HEK293 (cell line): ENCODE measurements at regions not wholly inside any gene's neighbourhood (a gene's known extent, or its start where the extent isn't known, plus 50 kb on each side); places are given as distances from the start of the nearest gene placed in this dataset.

Source experiments
- CTCF ChIA-PET: fragments of 350-600 bp; formaldehyde crosslinking; extraction: SDS; loops from one replicate; lab custom pipeline; 2021; ENCODE audit warnings: antibody characterized with exemption; lab: Yijun Ruan, JAX
- POLR2A ChIA-PET: fragments of 300-600 bp; formaldehyde crosslinking; extraction: SDS; loops from one replicate; lab custom pipeline; 2020; ENCODE audit warnings: antibody characterized with exemption, inconsistent platforms; lab: Yijun Ruan, JAX
- H3K27ac ChIP-seq: fragments of 200-500 bp; sonication (Bioruptor generic); 2 replicates; pipeline ENCODE4 v1.5.1; 2014; ENCODE audit warnings: low read depth, low read length, control low read depth, inconsistent platforms; ENCODE audit errors: extremely low read depth
- H3K36me3 ChIP-seq, 2 experiments: fragments of 200-500 bp in 1 of 2; sonication (Bioruptor generic) in 1 of 2; 1 replicate in 1 of 2; 2 replicates in 1 of 2; pipeline ENCODE4 v1.5.1; 2014 to 2017; ENCODE audit warnings: inconsistent platforms in 2 of 2, low read length in 2 of 2; ENCODE audit not compliant: control insufficient read depth in 2 of 2, insufficient read depth in 1 of 2
- H3K4me1 ChIP-seq: fragments of 200-500 bp; sonication (Bioruptor generic); 2 replicates; pipeline ENCODE4 v1.5.1; 2014; ENCODE audit warnings: mild to moderate bottlenecking, low read length, inconsistent platforms; ENCODE audit not compliant: control insufficient read depth, insufficient read depth
- H3K4me3 ChIP-seq: 2 replicates; pipeline ENCODE4 v1.5.1; 2011; ENCODE audit warnings: low read depth, mild to moderate bottlenecking, control low read depth, low read length, moderate library complexity
- H3K9me3 ChIP-seq: fragments of 200-500 bp; sonication (Bioruptor generic); 2 replicates; pipeline ENCODE4 v1.5.1; 2014; ENCODE audit warnings: low read depth, low read length, inconsistent platforms; ENCODE audit not compliant: control insufficient read depth, insufficient read depth
- BCL6B ChIP-seq: fragments of 450-650 bp; formaldehyde crosslinking; IDR thresholded peaks from 2 replicates; pipeline ENCODE4 v1.5.1; 2017; ENCODE audit warnings: missing biosample characterization, missing genetic modification characterization
- KLF7 ChIP-seq: fragments of 450-650 bp; formaldehyde crosslinking; IDR thresholded peaks from 2 replicates; pipeline ENCODE4 v1.5.1; 2016; ENCODE audit warnings: missing biosample characterization, missing genetic modification characterization, borderline replicate concordance
- MZF1 ChIP-seq: fragments of 450-650 bp; formaldehyde crosslinking; IDR thresholded peaks from 2 replicates; pipeline ENCODE4 v1.5.1; 2017; ENCODE audit warnings: missing biosample characterization, missing genetic modification characterization, borderline replicate concordance
- OSR2 ChIP-seq: fragments of 450-650 bp; formaldehyde crosslinking; IDR thresholded peaks from 2 replicates; pipeline ENCODE4 v1.5.1; 2016; ENCODE audit warnings: missing biosample characterization, missing genetic modification characterization
- REST ChIP-seq: fragments of 450-650 bp; formaldehyde crosslinking; IDR thresholded peaks from 2 replicates; pipeline ENCODE4 v1.5.1; 2016; ENCODE audit warnings: missing biosample characterization, missing genetic modification characterization
- ZBTB1 ChIP-seq: fragments of 450-650 bp; formaldehyde crosslinking; IDR thresholded peaks from 2 replicates; pipeline ENCODE4 v1.5.1; 2016; ENCODE audit warnings: missing biosample characterization, missing genetic modification characterization
- ZFP41 ChIP-seq: fragments of 450-650 bp; formaldehyde crosslinking; IDR thresholded peaks from 2 replicates; pipeline ENCODE4 v1.5.1; 2016; ENCODE audit warnings: missing biosample characterization, missing genetic modification characterization, borderline replicate concordance
- ZNF121 ChIP-seq: fragments of 450-650 bp; formaldehyde crosslinking; IDR thresholded peaks from 2 replicates; pipeline ENCODE4 v1.5.1; 2016; ENCODE audit warnings: missing biosample characterization, missing genetic modification characterization
- ZNF146 ChIP-seq: fragments of 450-650 bp; formaldehyde crosslinking; IDR thresholded peaks from 2 replicates; pipeline ENCODE4 v1.5.1; 2016; ENCODE audit warnings: missing biosample characterization, missing genetic modification characterization
- ZNF214 ChIP-seq: fragments of 450-650 bp; formaldehyde crosslinking; IDR thresholded peaks from 2 replicates; pipeline ENCODE4 v1.5.1; 2017; ENCODE audit warnings: missing biosample characterization, mild to moderate bottlenecking, missing genetic modification characterization, borderline replicate concordance
- ZNF26 ChIP-seq: fragments of 450-650 bp; formaldehyde crosslinking; IDR thresholded peaks from 2 replicates; pipeline ENCODE4 v1.5.1; 2016; ENCODE audit warnings: missing biosample characterization, missing genetic modification characterization
- ZNF362 ChIP-seq: fragments of 450-650 bp; formaldehyde crosslinking; IDR thresholded peaks from 2 replicates; pipeline ENCODE4 v1.5.1; 2016; ENCODE audit warnings: missing biosample characterization, missing genetic modification characterization
- ZNF433 ChIP-seq: fragments of 450-650 bp; formaldehyde crosslinking; IDR thresholded peaks from 2 replicates; pipeline ENCODE4 v1.5.1; 2016; ENCODE audit warnings: missing biosample characterization, missing genetic modification characterization, low read depth
- ZNF473 ChIP-seq: fragments of 450-650 bp; formaldehyde crosslinking; IDR thresholded peaks from 2 replicates; pipeline ENCODE4 v1.5.1; 2017; ENCODE audit warnings: missing biosample characterization, missing genetic modification characterization
- ZNF530 ChIP-seq: fragments of 450-650 bp; formaldehyde crosslinking; IDR thresholded peaks from 2 replicates; pipeline ENCODE4 v1.5.1; 2016; ENCODE audit warnings: low read depth, missing biosample characterization, missing genetic modification characterization
- ZNF555 ChIP-seq: fragments of 450-650 bp; formaldehyde crosslinking; conservative IDR thresholded peaks from 2 replicates; pipeline ENCODE4 v1.5.1; 2017; ENCODE audit warnings: missing biosample characterization, mild to moderate bottlenecking, missing genetic modification characterization, inconsistent platforms
- ZNF585B ChIP-seq: fragments of 450-650 bp; formaldehyde crosslinking; IDR thresholded peaks from 2 replicates; pipeline ENCODE4 v1.5.1; 2016; ENCODE audit warnings: missing biosample characterization, missing genetic modification characterization
- ZNF596 ChIP-seq: fragments of 450-650 bp; IDR thresholded peaks from 2 replicates; pipeline ENCODE4 v1.5.0; 2018; ENCODE audit warnings: missing biosample characterization, mild to moderate bottlenecking, missing genetic modification characterization, moderate library complexity
- ZNF621 ChIP-seq: fragments of 450-650 bp; formaldehyde crosslinking; IDR thresholded peaks from 2 replicates; pipeline ENCODE4 v1.5.1; 2017; ENCODE audit warnings: missing biosample characterization, missing genetic modification characterization
- ZNF658 ChIP-seq: fragments of 450-650 bp; formaldehyde crosslinking; IDR thresholded peaks from 2 replicates; pipeline ENCODE4; 2016; ENCODE audit warnings: missing biosample characterization, missing genetic modification characterization
- ZNF747 ChIP-seq: fragments of 450-650 bp; formaldehyde crosslinking; IDR thresholded peaks from 2 replicates; pipeline ENCODE4 v1.5.1; 2016; ENCODE audit warnings: missing biosample characterization, missing genetic modification characterization
- ZNF792 ChIP-seq: fragments of 450-650 bp; formaldehyde crosslinking; IDR thresholded peaks from 2 replicates; pipeline ENCODE4 v1.5.1; 2016; ENCODE audit warnings: missing biosample characterization, missing genetic modification characterization
- ZXDB ChIP-seq: fragments of 450-650 bp; formaldehyde crosslinking; IDR thresholded peaks from 2 replicates; pipeline ENCODE4 v1.5.1; 2016; ENCODE audit warnings: missing biosample characterization, missing genetic modification characterization
- TF ChIP-seq, protein P1 (sequence below): fragments of 450-650 bp; formaldehyde crosslinking; IDR thresholded peaks from 2 replicates; pipeline ENCODE4 v1.5.1; 2016; ENCODE audit warnings: missing biosample characterization, missing genetic modification characterization

GRCh38 chr18:75896865-75897264, 469.4 kb upstream of the SMIM21 start:
- ChIA-PET CTCF (interaction anchor here (0.6 to 2.3 kb wide), 7 partner anchors 9 to 684 kb away, joined by 3 to 7 read pairs (median 3); no protein-coding TSS in a partner anchor), POLR2A (no interaction called here)
- Histone ChIP-seq H3K4me3 (no peak overlapping the region), H3K27ac (no peak overlapping the region), H3K4me1 (no peaks in the 10 kb centered on the region), H3K36me3 (no peaks in the 10 kb centered on the region), H3K9me3 (no peaks in the 10 kb centered on the region)
- TF ChIP-seq ZNF121 (no peak), ZNF473 (no peak), ZBTB1 (tag by site-specific recombination) (no peak), KLF7 (tag by site-specific recombination) (no peak), ZNF555 (tag by site-specific recombination) (no peak), ZNF214 (tag by site-specific recombination) (no peak), ZNF621 (tag by site-specific recombination) (no peak)

DNA sequence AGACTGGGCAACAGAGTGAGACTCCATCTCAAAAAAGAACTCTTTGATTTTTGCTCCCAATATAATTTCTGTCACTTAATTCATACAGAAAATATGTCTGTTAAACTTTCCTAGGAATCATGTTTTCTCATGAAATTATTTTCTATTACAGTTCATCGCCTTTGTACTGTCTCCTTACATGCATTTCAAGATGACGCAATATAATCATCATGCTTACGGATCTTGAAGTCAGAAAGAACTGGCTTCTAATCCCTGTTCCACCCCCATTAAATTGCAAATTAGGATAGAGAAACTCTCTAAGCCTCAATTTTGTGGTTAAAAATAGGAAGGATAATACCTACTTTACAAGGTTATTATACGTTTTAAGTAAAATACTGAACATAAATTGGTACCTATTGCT, 467.6 kb upstream of the SMIM21 start:
- CTCF ChIA-PET, result interaction anchor here (0.9 kb wide), 1 partner anchor 1243 kb away, joined by 3 read pairs; no protein-coding TSS in a partner anchor
- no peak for TF ChIP-seq ZNF747 (tag by site-specific recombination)
- no peak for TF ChIP-seq BCL6B (tag by site-specific recombination)
- no peak for TF ChIP-seq REST
- TF ChIP-seq ZNF433 (tag by site-specific recombination), result no peak
- TF ChIP-seq ZNF146 (tag by site-specific recombination), result no peak
- TF ChIP-seq ZNF26 (tag by site-specific recombination), result no peak
- TF ChIP-seq ZNF362, result no peak
- Histone ChIP-seq H3K4me1 (no peaks in the 10 kb centered on the region), H3K9me3 (no peaks in the 10 kb centered on the region), H3K4me3 (no peak overlapping the region), H3K27ac (no peak overlapping the region), H3K36me3 (no peaks in the 10 kb centered on the region)
- POLR2A ChIA-PET, result no interaction called here

GRCh38 chr18:75884728-75885127, 457.2 kb upstream of the SMIM21 start:
- Histone ChIP-seq H3K9me3 (no peaks in the 10 kb centered on the region), H3K36me3 (no peaks in the 10 kb centered on the region), H3K4me3 (no peak overlapping the region), H3K27ac (no peak overlapping the region), H3K4me1 (no peaks in the 10 kb centered on the region)
- ChIA-PET POLR2A (no interaction called here), CTCF (no interaction called here)
- TF ChIP-seq ZNF658 (tag by site-specific recombination), result no peak
- no peak for TF ChIP-seq ZXDB (tag by site-specific recombination)
- TF ChIP-seq OSR2 (tag by site-specific recombination), result no peak
- no peak for TF ChIP-seq ZNF792 (tag by site-specific recombination)
- no peak for TF ChIP-seq ZNF530 (tag by site-specific recombination)
- no peak for TF ChIP-seq ZNF585B (tag by site-specific recombination)
- no peak for TF ChIP-seq ZFP41 (tag by site-specific recombination)
- TF ChIP-seq ZNF596 (tag by site-specific recombination), result no peak
- no peak for TF ChIP-seq MZF1
- TF ChIP-seq, protein P1, sequence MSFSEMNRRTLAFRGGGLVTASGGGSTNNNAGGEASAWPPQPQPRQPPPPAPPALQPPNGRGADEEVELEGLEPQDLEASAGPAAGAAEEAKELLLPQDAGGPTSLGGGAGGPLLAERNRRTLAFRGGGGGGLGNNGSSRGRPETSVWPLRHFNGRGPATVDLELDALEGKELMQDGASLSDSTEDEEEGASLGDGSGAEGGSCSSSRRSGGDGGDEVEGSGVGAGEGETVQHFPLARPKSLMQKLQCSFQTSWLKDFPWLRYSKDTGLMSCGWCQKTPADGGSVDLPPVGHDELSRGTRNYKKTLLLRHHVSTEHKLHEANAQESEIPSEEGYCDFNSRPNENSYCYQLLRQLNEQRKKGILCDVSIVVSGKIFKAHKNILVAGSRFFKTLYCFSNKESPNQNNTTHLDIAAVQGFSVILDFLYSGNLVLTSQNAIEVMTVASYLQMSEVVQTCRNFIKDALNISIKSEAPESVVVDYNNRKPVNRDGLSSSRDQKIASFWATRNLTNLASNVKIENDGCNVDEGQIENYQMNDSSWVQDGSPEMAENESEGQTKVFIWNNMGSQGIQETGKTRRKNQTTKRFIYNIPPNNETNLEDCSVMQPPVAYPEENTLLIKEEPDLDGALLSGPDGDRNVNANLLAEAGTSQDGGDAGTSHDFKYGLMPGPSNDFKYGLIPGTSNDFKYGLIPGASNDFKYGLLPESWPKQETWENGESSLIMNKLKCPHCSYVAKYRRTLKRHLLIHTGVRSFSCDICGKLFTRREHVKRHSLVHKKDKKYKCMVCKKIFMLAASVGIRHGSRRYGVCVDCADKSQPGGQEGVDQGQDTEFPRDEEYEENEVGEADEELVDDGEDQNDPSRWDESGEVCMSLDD (tag by site-specific recombination), result no peak
